ENCODE measurements at regions not wholly inside any gene's neighbourhood (a gene's known extent, or its start where the extent isn't known, plus 50 kb on each side); places are given as distances from the start of the nearest gene placed in this dataset.
A peak's percentile ranks its signal among the peaks of the same experiment; 100 is the strongest.

GRCh38 chr15:70167155-70167554, 69.4 kb upstream of the TLE3 start:
- no peak overlapping the region for H3K27ac ChIP-seq (ENCODE audit: poor library complexity, severe bottlenecking)
- TF ChIP-seq, protein P1, sequence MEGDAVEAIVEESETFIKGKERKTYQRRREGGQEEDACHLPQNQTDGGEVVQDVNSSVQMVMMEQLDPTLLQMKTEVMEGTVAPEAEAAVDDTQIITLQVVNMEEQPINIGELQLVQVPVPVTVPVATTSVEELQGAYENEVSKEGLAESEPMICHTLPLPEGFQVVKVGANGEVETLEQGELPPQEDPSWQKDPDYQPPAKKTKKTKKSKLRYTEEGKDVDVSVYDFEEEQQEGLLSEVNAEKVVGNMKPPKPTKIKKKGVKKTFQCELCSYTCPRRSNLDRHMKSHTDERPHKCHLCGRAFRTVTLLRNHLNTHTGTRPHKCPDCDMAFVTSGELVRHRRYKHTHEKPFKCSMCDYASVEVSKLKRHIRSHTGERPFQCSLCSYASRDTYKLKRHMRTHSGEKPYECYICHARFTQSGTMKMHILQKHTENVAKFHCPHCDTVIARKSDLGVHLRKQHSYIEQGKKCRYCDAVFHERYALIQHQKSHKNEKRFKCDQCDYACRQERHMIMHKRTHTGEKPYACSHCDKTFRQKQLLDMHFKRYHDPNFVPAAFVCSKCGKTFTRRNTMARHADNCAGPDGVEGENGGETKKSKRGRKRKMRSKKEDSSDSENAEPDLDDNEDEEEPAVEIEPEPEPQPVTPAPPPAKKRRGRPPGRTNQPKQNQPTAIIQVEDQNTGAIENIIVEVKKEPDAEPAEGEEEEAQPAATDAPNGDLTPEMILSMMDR (IDR thresholded peaks at IDR 0.05; ENCODE audit: poor library complexity, severe bottlenecking), result no peak
- no peaks in the 10 kb centered on the region for H3K4me1 ChIP-seq (ENCODE audit: insufficient read depth, poor library complexity, severe bottlenecking)
- no peak for ATAC-seq (ENCODE audit: low read depth)
- H3K36me3 ChIP-seq (ENCODE audit: low read depth), result no peaks in the 10 kb centered on the region
- no peak overlapping the region for H3K4me3 ChIP-seq (ENCODE audit: severe bottlenecking)
- no peaks in the 10 kb centered on the region for H3K27me3 ChIP-seq (ENCODE audit: insufficient read depth, poor library complexity, severe bottlenecking)
- peak; percentile 6 for DNase-seq (ENCODE audit: low spot score)
- no peaks in the 10 kb centered on the region for H3K9me3 ChIP-seq (ENCODE audit: severe bottlenecking)

GRCh38 chr15:70166506-70167087, 68.9 kb upstream of the TLE3 start:
- Histone ChIP-seq H3K27me3 (ENCODE audit: insufficient read depth, poor library complexity, severe bottlenecking) (no peaks in the 10 kb centered on the region), H3K36me3 (ENCODE audit: low read depth) (no peaks in the 10 kb centered on the region), H3K4me3 (ENCODE audit: severe bottlenecking) (no peak overlapping the region), H3K4me1 (ENCODE audit: insufficient read depth, poor library complexity, severe bottlenecking) (no peaks in the 10 kb centered on the region), H3K27ac (ENCODE audit: poor library complexity, severe bottlenecking) (no peak overlapping the region), H3K9me3 (ENCODE audit: severe bottlenecking) (no peaks in the 10 kb centered on the region)
- DNase-seq (ENCODE audit: low spot score) (no peak), ATAC-seq (ENCODE audit: low read depth) (no peak)
- TF ChIP-seq, protein P1 (IDR thresholded peaks at IDR 0.05; ENCODE audit: poor library complexity, severe bottlenecking), result no peak

DNA sequence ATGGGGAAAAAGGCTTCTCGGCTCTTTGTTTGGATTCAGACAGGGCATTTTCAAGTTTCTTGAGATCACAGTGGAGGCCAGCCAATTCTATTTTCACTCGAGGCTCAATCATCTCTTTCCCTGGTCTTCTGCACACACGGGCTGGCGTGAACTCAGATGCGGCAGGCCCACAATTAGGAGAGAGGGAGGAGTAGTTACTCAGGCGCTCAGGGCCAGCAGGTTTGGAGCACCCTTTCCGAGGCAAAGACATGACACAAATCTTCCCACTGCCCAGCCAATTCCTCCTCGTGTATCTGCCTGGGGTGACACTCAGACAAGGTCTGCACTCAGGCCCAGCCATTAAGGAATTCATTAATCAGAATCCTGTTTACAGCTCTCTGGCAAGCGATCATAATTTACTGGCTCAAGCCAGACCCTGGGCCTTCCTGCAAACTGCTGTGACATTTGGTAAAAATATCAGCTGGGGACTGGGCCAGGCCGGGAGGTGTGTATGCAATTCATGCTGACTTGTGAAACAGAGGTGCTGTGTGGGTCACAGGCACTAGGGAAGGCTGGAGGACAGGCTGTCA, 68.1 kb upstream of the TLE3 start:
- no peaks in the 10 kb centered on the region for H3K36me3 ChIP-seq (ENCODE audit: low read depth)
- no peak for DNase-seq (ENCODE audit: low spot score)
- H3K4me3 ChIP-seq (ENCODE audit: severe bottlenecking), result no peak overlapping the region
- H3K27ac ChIP-seq (ENCODE audit: poor library complexity, severe bottlenecking), result no peak overlapping the region
- TF ChIP-seq, protein P1 (IDR thresholded peaks at IDR 0.05; ENCODE audit: poor library complexity, severe bottlenecking), result no peak
- H3K4me1 ChIP-seq (ENCODE audit: insufficient read depth, poor library complexity, severe bottlenecking), result no peaks in the 10 kb centered on the region
- ATAC-seq (ENCODE audit: low read depth), result no peak
- H3K9me3 ChIP-seq (ENCODE audit: severe bottlenecking), result no peaks in the 10 kb centered on the region
- H3K27me3 ChIP-seq (ENCODE audit: insufficient read depth, poor library complexity, severe bottlenecking), result no peaks in the 10 kb centered on the region

DNA sequence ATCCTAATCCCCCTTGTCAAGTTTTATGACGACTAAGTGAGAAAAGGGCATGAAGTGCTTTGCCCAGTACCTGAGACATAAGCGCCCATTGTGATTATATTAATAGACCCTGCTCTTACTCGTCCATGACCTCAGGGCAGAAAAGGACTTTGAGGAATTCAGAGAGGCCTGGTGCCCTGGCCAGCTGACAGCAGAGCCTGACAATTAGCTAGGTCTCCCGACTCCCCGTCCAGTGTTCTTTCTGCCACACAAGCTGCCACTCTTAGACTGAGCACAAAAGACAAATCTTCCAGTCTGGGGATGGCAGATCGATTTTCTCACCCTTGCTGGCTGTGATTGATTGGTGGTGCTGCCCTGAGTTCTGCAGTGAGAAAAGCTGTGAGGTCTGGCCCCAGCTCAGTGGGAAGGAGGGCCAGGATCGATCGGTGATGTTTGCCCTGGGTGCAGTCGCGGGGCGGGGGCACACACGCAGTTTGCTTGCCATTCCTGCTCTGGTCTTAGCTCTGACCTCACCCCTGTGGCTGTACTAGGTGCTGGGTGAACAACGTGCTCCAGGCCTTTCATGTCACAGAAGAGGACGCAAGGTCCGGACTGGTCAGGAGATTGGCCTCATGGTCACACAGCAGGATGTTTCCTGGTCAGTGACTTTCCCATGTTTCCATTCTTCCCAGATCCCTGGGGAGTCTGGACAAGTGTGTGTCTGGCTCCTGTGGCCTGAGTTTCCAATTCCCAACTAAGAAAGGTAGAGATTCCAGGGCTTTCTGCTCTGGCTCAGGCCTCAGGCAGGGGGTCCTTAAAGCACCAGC, 67.4 kb upstream of the TLE3 start:
- Histone ChIP-seq H3K9me3 (ENCODE audit: severe bottlenecking) (no peaks in the 10 kb centered on the region), H3K4me3 (ENCODE audit: severe bottlenecking) (no peak overlapping the region), H3K36me3 (ENCODE audit: low read depth) (no peaks in the 10 kb centered on the region), H3K27ac (ENCODE audit: poor library complexity, severe bottlenecking) (no peak overlapping the region), H3K27me3 (ENCODE audit: insufficient read depth, poor library complexity, severe bottlenecking) (no peaks in the 10 kb centered on the region), H3K4me1 (ENCODE audit: insufficient read depth, poor library complexity, severe bottlenecking) (no peaks in the 10 kb centered on the region)
- TF ChIP-seq, protein P1 (IDR thresholded peaks at IDR 0.05; ENCODE audit: poor library complexity, severe bottlenecking), result no peak
- DNase-seq (ENCODE audit: low spot score) (no peak), ATAC-seq (ENCODE audit: low read depth) (no peak)
